ENCODE measurements at regions not wholly inside any gene's neighbourhood (a gene's known extent, or its start where the extent isn't known, plus 50 kb on each side); places are given as distances from the start of the nearest gene placed in this dataset.
"Not testable (repeated sequence)": the region's sequence is repeated elsewhere in the genome, so short reads cannot be mapped to it uniquely, and the experiment has no call there.

DNA sequence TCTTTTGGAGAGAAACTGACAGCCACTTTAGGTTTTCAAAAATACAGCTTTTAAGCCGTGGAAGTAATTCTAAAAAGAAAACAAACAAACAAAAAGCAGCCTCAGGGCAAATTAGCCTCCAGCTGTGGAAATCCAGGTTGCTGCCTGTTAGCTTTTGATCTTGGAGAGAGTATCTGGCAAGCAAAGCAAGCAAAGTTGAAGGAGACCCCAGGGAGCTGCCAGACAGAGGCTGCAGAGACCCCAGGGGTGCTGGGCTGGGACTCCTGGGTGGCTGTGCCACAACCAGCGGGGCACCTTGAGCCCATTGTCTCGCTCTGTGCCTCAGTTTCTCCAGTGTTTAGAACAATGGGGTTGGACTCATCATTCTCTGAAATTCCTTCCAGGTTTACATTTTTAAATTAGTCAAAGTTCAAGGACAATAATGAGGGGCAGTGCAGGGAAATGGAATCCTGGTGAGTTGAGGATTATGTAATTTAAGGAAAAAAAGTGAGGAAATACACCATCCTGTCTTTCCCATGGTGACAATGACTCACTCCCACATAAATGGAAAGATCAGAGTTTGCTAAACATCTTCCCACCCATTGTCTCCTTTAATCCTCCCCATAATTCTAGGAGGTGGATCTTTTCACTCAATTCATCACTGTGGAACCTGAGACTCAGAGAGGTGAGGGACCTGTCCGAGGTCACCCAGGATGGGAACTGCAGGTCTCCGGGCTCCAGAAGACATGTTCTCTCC lies 480.5 kb downstream of the MATN1 start:
- no peak for DNase-seq (ENCODE audit: extremely low read depth in 1 of 2, low read depth in 1 of 2)

DNA sequence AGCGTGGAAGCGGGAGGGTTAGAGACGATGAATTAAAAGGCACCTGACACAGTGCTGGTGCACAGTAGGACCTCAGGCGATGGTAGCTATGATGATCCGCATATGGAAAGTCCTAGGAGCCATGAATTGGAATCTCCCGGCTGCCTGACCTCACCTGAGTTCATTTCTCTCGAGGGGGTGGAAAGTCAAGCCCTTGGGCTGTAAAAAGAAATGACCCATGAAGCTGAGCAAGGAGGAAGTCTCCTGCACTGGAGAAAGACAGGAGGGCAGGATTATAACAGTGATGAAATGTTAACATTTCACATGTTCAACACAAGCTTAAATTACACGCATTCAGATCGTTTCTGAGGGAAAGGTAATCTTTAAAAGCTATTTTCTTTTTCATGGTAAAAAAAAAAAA lies 481.2 kb downstream of the MATN1 start:
- DNase-seq (ENCODE audit: extremely low read depth in 1 of 2, low read depth in 1 of 2) = no peak

DNA sequence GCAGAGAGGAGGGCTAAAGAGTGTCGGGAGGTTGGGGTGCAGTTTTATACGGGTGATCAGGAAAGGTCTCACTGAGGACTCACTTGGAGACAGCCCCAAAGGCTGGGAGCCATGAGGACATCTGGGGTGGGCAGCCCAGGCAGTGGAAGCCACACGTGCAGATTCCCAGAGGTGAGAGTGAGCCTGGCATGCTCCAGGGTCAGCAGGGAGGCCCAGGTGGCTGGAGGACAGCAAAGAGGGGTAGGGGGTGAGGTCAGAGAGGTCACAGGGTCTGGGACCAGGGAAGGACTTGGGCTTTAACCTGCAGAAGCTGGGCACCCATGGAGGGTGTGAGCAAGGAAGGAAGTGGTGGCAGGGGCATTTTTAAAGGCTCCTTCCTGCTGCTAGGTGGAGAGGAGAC lies 481.7 kb downstream of the MATN1 start:
- no peak for DNase-seq (ENCODE audit: extremely low read depth in 1 of 2, low read depth in 1 of 2)

DNA sequence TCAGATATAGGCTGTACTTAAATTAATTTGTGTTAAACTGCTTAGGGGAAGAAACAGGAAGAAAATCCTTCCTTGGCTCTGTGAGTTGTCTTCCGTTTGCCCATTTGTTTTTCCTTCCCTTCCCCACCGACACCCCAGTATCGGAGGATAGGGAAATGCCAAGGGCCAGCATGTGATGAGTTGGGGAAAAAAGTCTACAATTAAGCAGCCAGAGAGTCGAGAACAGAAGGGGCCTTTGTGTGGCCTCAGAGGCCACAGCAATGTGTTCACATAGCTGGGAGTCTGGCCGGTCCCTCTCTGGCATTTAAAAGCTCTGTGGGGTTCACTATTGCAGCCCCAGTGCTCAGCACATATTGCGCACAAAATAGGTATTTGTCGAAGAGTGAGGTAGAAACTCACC lies 489.3 kb downstream of the MATN1 start:
- no peak for DNase-seq (ENCODE audit: extremely low read depth in 1 of 2, low read depth in 1 of 2)

DNA sequence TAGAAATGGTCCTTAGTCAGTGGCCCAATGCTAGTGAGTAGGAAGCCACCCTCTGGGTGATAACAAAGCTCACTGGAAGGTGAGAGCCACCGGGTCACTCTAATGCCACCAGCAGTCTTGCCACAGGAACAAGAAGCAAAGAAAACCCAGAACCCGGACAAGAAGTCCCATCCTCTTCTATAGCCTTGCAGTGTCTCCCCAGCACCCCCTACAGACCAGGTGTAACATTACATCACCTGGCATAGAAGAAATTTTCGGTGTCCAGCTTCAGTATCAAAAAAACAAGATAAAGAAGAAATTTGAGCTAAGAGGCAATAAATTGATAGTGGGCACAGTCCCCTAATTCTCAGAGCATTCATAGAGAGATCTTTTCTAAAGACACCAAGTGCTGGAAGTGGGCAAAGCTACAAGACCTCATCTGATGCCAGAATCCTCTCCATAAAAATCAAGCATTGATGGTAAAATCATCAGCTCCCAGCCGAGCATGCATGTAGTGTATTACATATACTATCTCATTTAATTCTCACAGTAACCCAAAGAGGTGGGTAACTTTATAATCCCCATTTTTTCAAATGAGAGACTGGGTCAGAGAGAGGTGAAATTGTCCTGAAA lies 491.0 kb downstream of the MATN1 start:
- no peak for DNase-seq (ENCODE audit: extremely low read depth in 1 of 2, low read depth in 1 of 2)

DNA sequence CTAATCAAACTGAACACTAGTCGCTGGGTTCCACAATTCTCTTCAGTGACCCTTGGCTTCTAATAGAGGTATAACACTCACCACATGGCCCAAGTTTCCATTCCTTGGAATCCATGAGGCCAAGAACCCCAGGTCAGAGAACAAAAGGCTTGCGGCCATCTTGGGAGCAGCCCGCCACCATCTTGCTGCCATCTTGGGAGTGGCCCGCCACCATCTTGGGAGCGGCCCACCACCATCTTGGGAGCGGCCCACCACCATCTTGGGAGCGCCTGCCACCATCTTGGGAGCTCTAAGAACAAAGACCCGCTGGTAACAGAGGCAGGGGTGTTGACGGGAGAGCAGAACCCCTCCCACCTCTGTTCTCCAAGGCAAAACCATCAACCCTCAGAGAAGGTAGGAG lies 493.4 kb downstream of the MATN1 start:
- no peak for DNase-seq (ENCODE audit: extremely low read depth in 1 of 2, low read depth in 1 of 2)

DNA sequence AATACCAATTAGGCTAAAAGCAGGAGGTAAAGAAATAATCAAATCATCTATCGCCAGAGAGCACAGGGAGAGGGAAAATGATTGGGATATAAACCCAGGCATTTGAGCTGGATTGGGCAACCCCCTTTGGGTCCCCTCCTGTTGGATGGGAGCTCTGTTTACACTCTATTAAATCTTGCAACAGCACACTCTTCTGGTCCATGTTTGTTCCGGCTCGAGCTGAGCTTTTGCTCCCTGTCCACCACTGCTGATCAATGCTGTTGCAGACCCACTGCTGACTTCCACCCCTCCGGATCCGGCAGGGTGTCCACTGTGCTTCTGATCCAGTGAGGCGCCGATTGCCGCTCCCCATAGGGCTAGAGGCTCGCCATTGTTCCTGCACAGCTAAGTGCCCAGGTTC lies 493.8 kb downstream of the MATN1 start:
- DNase-seq (ENCODE audit: extremely low read depth in 1 of 2, low read depth in 1 of 2) = no peak

DNA sequence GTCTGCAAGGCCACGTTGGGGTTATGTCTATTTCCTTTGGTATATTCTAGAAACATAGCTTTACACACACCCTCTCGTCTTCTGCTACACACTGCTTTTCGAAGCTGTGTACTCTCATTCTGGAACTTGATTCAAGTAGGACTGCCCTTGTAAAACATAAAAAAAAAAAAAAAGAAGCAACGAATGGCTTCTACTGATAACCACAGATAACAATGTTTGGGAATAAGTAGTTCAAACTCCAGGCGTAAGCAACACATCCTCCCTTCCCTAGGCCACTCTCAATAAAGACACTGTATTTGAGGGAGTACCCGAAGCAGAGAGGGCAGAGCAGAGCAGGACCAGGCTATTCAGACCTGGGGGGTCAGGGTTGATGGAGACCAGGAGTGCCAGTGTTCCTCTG lies 496.7 kb downstream of the MATN1 start:
- no peak for DNase-seq (ENCODE audit: extremely low read depth in 1 of 2, low read depth in 1 of 2)

DNA sequence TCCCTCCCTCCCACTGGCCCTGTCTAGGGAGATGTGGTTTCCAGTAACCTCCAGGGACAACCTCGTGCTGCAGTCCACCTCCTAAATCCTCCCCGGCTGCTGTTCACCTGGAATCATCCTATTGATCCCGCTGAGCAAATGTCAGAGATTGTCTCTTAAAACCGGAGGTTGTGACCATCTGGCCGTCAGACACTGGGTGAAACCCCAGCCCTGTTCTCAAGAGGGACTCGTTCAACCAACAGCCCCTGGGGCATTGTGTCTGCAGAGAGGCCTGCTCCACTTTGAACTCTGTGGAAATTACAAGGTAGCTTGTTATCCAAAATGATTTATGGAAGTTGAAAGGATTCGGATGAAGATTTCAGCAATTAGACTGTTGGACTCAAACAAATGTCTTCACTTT lies 498.0 kb downstream of the MATN1 start:
- DNase-seq (ENCODE audit: extremely low read depth in 1 of 2, low read depth in 1 of 2) = no peak

DNA sequence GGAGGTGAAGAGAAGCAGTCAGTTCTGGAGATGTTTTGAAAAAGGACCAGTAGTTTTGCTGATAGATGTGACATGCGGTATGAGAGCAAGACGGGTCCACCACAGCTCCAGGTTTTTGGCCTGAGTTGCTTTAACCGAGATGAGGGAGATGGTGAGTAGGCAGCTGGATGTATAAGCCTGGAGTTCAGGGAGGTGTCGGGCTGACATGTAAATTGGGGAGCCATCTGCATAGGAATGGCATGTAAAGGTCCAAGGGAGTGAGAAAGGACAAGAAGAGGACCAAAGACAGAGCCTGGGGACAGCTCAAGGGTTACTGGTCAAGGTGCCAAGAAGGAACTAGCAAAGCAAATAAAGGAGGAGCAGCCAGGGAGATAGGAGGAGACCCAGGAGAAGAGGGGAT lies 503.7 kb downstream of the MATN1 start:
- no peak for DNase-seq (ENCODE audit: extremely low read depth in 1 of 2, low read depth in 1 of 2)

DNA sequence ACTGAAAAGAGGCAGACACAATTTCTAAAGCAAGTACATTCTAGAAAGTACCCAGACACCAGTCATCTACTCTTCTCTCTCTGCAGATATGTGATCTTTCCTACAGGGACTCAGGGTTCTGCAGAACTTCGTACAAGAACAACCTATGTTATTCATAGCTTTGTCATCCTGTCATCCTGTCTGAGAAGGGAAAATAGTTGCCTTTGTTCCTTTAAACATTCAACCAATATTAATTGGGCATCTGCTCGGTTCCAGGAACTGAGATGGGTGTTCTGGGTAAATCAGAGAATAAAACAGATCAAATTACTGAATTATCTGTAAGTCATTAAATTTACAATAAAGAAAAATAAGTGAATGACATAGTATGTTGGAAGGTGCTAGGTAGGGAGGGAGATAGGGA lies 504.9 kb downstream of the MATN1 start:
- DNase-seq (ENCODE audit: extremely low read depth in 1 of 2, low read depth in 1 of 2) = no peak

DNA sequence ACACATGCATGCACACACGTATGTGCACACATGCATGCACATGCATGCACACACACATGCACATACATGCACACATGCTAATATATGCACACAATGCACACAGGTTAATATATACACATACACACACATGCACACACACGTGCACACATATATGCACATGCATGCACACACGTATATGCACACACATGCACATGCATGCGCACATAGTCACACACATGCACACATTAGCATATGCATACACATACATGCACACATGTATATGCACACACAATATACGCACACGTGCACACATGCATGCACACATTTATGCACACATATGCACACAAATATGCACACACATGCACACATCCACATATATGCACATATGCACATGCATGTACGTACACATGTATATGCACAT lies 506.8 kb downstream of the MATN1 start:
- DNase-seq (ENCODE audit: extremely low read depth in 1 of 2, low read depth in 1 of 2) = no peak

DNA sequence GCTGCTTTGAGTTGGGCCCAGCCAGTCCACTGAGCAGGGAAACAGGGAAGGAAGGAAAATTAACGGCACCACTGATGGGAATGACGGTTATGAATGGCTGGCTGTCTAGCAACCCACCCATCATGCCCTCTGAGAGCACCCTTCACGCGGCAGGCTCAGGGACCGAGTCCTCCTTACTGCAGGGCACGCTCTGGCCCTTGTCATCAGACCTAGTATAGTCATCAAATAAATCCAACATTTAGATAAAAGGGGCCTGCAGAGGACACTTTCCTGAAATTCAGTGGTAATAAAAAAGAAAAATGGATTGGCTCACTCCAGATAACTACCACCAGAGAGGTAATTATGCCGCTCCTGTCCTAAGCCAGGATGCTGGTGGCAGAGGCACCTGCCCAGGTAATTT lies 509.4 kb downstream of the MATN1 start:
- DNase-seq (ENCODE audit: extremely low read depth in 1 of 2, low read depth in 1 of 2) = no peak

DNA sequence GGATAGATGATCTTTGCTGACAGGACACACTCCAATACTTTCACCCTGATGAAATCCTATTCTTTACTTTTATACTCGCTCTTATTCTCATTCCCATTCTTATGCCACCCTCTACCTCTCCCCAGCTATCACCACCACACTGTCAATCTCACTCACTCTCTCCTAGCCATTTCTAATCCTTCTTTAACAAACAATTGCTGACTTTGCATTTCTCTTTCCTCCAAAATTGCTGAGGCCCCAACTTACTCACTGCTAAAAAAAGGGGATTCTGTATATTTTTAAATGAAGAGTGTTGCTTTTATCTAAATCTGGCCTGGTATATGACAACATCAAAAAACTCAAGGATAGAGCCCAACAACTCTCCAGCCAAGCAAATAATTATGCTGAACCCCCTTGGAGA lies 515.4 kb downstream of the MATN1 start:
- not testable (repeated sequence) for DNase-seq (ENCODE audit: extremely low read depth in 1 of 2, low read depth in 1 of 2)

DNA sequence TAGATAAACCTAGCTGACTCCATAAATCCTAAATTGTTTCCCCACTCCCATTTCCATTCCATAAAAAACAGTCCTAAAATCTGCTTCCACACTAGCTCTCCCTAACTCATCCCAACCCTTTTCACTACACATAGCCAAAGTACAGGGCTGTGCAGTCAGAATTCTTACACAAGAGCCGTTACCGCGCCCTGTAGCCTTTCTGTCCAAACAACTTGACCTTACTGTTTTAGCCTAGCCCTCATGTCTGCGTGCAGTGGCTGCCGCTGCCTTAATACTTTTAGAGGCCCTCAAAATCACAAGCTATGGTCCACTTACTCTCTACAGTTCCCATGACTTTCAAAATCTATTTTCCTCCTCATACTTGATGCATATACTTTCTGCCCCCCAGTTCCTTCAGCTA lies 516.8 kb downstream of the MATN1 start:
- DNase-seq (ENCODE audit: extremely low read depth in 1 of 2, low read depth in 1 of 2) = not testable (repeated sequence)

DNA sequence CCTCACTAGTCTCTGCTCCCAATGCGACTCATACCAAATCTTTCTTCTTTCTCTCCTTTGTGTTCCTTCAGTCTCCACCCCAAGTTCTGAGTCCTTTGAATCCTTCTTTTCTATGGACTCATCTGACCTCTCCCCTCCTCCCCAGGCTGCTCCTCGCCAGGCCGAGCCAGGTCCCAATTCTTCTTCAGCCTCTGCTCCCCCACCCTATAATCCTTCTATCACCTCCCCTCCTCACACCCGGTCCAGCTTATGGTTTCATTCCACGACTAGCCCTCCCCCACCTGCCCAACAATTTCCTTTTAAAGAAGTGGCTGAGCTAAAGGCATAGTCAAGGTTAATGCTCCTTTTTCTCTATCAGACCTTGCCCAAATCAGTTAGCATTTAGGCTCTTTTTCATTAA lies 518.5 kb downstream of the MATN1 start:
- not testable (repeated sequence) for DNase-seq (ENCODE audit: extremely low read depth in 1 of 2, low read depth in 1 of 2)

DNA sequence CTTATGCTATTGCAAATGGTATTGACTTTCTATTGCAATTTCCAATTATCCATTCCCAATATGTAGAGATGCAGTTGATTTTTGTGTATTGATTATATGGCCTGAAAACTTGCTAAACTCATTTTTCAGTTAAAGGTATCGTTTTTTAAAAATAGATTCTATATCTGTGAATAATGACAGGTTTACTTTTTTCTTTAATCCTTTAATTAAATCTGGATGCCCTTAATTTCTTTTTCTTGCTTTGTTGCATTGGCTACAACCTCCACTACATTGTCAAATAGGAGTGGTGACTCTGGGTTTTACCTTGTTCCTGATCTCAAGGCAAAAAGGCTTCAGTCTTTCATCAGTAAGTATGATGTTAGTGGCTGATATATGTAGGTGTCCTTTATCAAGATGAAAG lies 522.4 kb downstream of the MATN1 start:
- DNase-seq (ENCODE audit: extremely low read depth in 1 of 2, low read depth in 1 of 2) = no peak

DNA sequence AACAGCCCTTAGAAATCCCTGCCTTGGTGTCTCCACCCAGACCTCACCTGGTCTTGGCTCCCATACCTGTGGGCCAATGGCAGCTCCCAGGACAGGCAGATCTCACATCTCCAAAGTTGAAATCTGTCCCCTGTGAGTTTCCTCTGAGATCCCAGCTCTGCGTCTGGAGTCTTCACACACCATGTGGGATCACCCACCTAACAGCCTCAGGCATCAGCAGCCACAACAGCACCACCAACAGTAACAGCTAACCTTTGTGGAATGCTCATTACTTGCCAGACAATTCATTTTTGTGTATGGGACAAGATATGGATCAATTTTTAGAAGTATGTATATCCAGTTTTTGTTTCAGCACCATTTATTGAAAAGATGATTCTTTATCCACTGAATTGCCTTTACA lies 523.2 kb downstream of the MATN1 start:
- no peak for DNase-seq (ENCODE audit: extremely low read depth in 1 of 2, low read depth in 1 of 2)

DNA sequence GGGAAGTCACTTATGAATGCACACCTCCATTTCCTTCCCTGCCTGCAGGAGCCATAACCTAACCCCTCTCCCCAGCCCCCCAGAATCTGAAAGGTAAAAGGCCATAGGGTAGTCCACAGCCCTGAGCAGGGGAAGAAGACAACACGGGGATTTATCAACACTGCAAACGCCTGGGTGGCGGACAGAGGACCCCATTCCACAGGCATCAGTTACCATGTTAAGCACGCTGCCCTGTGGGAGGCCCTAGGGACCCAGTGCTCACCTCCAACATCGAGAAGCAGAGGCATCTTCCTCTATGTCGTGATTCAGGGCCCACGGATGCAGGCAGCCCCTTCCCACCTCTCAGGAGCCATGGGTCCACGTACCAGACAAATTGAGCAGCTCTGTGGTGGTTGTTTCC lies 523.8 kb downstream of the MATN1 start:
- DNase-seq (ENCODE audit: extremely low read depth in 1 of 2, low read depth in 1 of 2) = no peak

DNA sequence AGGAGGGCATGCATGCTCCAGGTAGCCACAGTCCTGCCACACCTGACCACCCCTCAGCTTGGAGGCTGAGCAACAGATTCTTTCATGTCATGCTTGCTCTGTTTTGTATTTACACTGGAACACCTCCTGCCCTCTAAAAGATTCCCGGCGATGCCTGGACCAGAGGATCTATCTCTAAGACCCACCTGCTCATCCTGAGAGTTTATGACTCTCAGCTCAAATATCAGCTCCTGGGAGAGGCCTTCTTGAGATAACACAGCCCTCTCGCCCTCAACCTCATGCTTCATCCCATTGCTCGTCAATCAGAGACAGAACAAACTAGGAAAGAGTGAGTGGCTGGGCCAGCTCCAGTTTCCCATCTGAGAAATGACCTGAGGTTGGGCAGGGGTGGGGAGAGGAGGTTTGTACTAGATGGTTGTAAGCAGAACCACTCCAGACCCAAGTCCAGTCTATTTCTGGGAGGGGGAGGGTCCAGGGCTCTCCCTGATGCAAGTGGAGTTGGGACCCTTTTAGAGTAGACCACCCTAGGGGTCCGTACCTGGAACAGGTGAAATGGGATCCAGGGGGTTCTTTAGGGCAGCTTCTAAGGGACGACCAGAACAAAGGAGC lies 524.5 kb downstream of the MATN1 start:
- DNase-seq (ENCODE audit: extremely low read depth in 1 of 2, low read depth in 1 of 2) = no peak

DNA sequence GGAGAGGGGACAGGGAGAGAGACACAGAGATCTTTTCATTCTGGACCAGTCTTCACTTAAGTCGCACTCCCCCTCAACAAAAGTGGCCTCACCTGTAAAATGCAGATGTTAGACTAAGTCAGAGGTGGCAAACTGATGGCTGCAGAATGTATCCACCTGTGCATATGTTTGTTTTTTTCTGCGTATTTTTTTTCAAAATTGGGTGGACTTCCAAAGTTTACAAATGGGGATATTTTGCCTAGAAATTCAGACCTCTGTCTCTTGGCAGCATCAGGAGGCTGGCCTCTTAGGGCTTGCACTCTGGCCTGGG lies 525.0 kb downstream of the MATN1 start:
- DNase-seq (ENCODE audit: extremely low read depth in 1 of 2, low read depth in 1 of 2) = no peak

DNA sequence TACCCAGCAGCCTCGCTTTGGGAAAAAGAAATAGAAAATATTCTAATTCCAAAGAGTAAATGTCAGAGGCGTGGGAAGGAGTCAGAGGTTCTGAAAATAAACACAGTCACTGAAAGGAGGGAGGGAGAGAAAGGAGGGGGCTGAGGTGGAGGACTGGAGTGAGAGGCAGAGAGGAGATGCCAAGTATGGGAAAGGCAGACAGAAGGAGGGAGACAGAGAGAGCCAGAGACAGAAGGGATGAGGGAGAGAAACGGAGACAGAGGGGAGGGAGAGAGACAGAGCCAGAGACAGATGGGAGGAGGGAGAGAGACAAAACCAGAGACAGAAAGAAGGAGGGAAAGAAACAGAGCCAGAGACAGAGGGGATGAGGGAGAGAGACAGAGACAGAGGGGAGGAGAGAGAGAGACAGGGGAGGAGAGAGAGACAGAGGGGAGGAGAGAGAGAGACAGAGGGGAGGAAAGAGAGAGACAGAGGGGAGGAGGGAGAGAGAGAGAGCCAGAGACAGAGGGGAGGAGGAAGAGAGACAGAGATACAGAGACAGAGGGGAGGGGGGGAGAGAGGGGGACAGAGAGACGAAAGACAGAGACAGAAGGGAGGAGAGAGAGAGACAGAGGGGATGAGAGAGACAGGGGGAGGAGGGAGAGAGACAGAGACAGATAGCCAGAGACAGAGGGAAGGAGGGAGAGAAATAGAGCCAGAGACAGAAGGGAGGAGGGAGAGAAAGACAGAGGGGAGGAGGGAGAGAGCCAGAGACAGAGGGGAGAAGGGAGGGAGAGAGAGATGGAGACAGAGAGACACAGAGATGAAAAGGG lies 525.5 kb downstream of the MATN1 start:
- no peak for DNase-seq (ENCODE audit: extremely low read depth in 1 of 2, low read depth in 1 of 2)
